Mucosa of rectum (tissue), 2 donors: ENCODE measurements at regions not wholly inside any gene's neighbourhood (a gene's known extent, or its start where the extent isn't known, plus 50 kb on each side); places are given as distances from the start of the nearest gene placed in this dataset.

Source experiments
- H3K27ac ChIP-seq, 2 donors: one replicate each; pipeline ENCODE4 v1.7.0; 2013; ENCODE audit warnings: inconsistent platforms in 2 of 2, low read depth in 2 of 2, low read length in 2 of 2
- H3K27me3 ChIP-seq, 2 donors: one replicate each; pipeline ENCODE4 v1.7.0; 2013; ENCODE audit warnings: low read length in 2 of 2; ENCODE audit not compliant: control insufficient read depth in 2 of 2, insufficient read depth in 2 of 2
- H3K36me3 ChIP-seq, 2 donors: one replicate each; pipeline ENCODE4 v1.7.0; 2013; ENCODE audit warnings: low read length in 2 of 2; ENCODE audit not compliant: control insufficient read depth in 2 of 2, insufficient read depth in 2 of 2
- H3K4me1 ChIP-seq, 2 donors: one replicate each; pipeline ENCODE4 v1.7.0; 2013; ENCODE audit warnings: low read length in 2 of 2, mild to moderate bottlenecking in 1 of 2; ENCODE audit not compliant: control insufficient read depth in 2 of 2, insufficient read depth in 2 of 2
- H3K4me3 ChIP-seq, 2 donors: one replicate each; pipeline ENCODE4 v1.7.0; 2013; ENCODE audit warnings: low read length in 2 of 2
- H3K9ac ChIP-seq, 2 donors: one replicate each; pipeline ENCODE4 v1.7.0; 2013; ENCODE audit warnings: low read length in 2 of 2, low read depth in 1 of 2, mild to moderate bottlenecking in 1 of 2
- H3K9me3 ChIP-seq, 2 donors: one replicate each; pipeline ENCODE4 v1.7.0; 2013; ENCODE audit warnings: low read length in 2 of 2; ENCODE audit not compliant: control insufficient read depth in 2 of 2
- donor health status: healthy.
- donor health status: Normal muscosa, but diverticular disease.

DNA sequence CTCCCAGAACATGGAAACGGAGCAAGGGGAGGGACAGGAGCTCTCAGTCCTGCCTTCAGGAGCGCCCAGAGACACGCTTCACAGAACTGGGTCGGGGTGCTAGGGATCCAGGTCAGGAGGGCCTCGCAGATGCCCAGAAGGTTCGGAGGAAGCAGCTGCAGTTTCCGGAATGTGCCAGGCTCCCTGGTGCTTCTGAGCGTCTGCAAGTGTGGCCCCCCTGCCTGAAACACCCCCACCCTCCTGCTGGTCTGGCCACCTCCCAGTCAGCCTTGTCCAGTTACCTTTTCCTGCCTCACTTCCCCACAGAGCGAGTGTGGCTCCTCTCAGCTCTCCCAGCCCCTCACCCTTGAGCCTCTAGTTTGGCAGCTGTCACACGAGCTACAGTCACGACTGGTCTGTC, 88.3 kb upstream of the TAF1B start:
- H3K4me1 ChIP-seq: peaks cover 16 to 18% of the 10 kb centered on the region in 2 donors
- no peak overlapping the region for H3K27ac ChIP-seq
- H3K36me3 ChIP-seq: no peaks in the 10 kb centered on the region
- H3K9me3 ChIP-seq: no peaks in the 10 kb centered on the region
- H3K4me3 ChIP-seq: no peak overlapping the region
- H3K9ac ChIP-seq: no peak overlapping the region
- H3K27me3 ChIP-seq: peaks cover 9 to 16% of the 10 kb centered on the region in 2 donors

- no peaks in the 10 kb centered on the region for H3K36me3 ChIP-seq
- H3K9ac ChIP-seq: no peak overlapping the region
- peaks cover 9 to 16% of the 10 kb centered on the region in 2 donors for H3K27me3 ChIP-seq
- no peaks in the 10 kb centered on the region for H3K9me3 ChIP-seq
- H3K4me3 ChIP-seq: no peak overlapping the region
- peaks cover 16 to 18% of the 10 kb centered on the region in 2 donors for H3K4me1 ChIP-seq
- no peak overlapping the region for H3K27ac ChIP-seq
Observed at GRCh38 chr2:9755638-9756037, 87.6 kb upstream of the TAF1B start.

- no peaks in the 10 kb centered on the region for H3K9me3 ChIP-seq
- peaks cover 16 to 18% of the 10 kb centered on the region in 2 donors for H3K4me1 ChIP-seq
- H3K36me3 ChIP-seq: no peaks in the 10 kb centered on the region
- no peak overlapping the region for H3K9ac ChIP-seq
- peaks cover 9 to 16% of the 10 kb centered on the region in 2 donors for H3K27me3 ChIP-seq
- H3K27ac ChIP-seq: no peak overlapping the region
- no peak overlapping the region for H3K4me3 ChIP-seq
Observed at GRCh38 chr2:9756692-9757250, 86.5 kb upstream of the TAF1B start.

GRCh38 chr2:9757501-9758264, 85.6 kb upstream of the TAF1B start:
- Histone ChIP-seq H3K4me3 (peak overlapping the region; percentile 31 to 33), H3K27me3 (peaks cover 9 to 16% of the 10 kb centered on the region in 2 donors), H3K9me3 (no peaks in the 10 kb centered on the region), H3K4me1 (peaks cover 16 to 18% of the 10 kb centered on the region in 2 donors), H3K36me3 (no peaks in the 10 kb centered on the region), H3K27ac (no peak overlapping the region), H3K9ac (peak overlapping the region in 1 of 2 donors; percentile 8)

GRCh38 chr2:9758741-9759140, 84.5 kb upstream of the TAF1B start:
- peaks cover 6 to 9% of the 10 kb centered on the region in 2 donors for H3K4me1 ChIP-seq
- no peak overlapping the region for H3K27ac ChIP-seq
- no peak overlapping the region for H3K4me3 ChIP-seq
- no peaks in the 10 kb centered on the region for H3K9me3 ChIP-seq
- no peaks in the 10 kb centered on the region for H3K36me3 ChIP-seq
- H3K27me3 ChIP-seq: peaks cover 9 to 16% of the 10 kb centered on the region in 2 donors
- no peak overlapping the region for H3K9ac ChIP-seq

GRCh38 chr2:9760069-9760901, 83.0 kb upstream of the TAF1B start:
- Histone ChIP-seq H3K27me3 (peaks cover 9 to 12% of the 10 kb centered on the region in 2 donors), H3K4me3 (no peak overlapping the region), H3K4me1 (peaks cover 0 to 2% of the 10 kb centered on the region in 2 donors), H3K9me3 (no peaks in the 10 kb centered on the region), H3K36me3 (no peaks in the 10 kb centered on the region), H3K9ac (no peak overlapping the region), H3K27ac (no peak overlapping the region)

GRCh38 chr2:9760902-9761228, 82.4 kb upstream of the TAF1B start:
- Histone ChIP-seq H3K9me3 (no peaks in the 10 kb centered on the region), H3K4me1 (peaks cover 0 to 2% of the 10 kb centered on the region in 2 donors), H3K4me3 (no peak overlapping the region), H3K27ac (no peak overlapping the region), H3K9ac (no peak overlapping the region), H3K36me3 (no peaks in the 10 kb centered on the region), H3K27me3 (peaks cover 9 to 11% of the 10 kb centered on the region in 2 donors)

DNA sequence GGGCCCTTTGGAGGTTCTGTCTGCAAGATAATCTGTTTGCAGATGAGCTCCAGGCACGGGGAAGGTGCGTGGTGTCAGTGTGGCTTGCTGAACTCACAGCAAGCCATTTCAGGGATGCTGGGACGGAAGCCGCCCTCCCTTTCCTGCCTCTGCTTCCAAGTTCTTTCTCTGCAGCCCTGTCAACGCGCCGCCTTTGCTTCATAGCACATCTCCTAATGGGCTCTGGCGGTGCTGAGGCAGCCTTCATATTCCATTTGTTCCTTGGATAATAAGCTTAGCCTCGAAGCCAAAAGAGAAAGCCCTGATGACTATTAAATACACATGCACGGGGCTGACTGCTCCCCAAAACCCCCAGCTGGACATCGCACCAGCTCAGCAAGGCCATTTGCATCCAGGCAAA, 81.7 kb upstream of the TAF1B start:
- no peak overlapping the region for H3K4me3 ChIP-seq
- H3K27me3 ChIP-seq: peaks cover 7 to 10% of the 10 kb centered on the region in 2 donors
- H3K4me1 ChIP-seq: peaks cover 0 to 2% of the 10 kb centered on the region in 2 donors
- no peaks in the 10 kb centered on the region for H3K9me3 ChIP-seq
- H3K9ac ChIP-seq: no peak overlapping the region
- H3K27ac ChIP-seq: no peak overlapping the region
- H3K36me3 ChIP-seq: no peaks in the 10 kb centered on the region

DNA sequence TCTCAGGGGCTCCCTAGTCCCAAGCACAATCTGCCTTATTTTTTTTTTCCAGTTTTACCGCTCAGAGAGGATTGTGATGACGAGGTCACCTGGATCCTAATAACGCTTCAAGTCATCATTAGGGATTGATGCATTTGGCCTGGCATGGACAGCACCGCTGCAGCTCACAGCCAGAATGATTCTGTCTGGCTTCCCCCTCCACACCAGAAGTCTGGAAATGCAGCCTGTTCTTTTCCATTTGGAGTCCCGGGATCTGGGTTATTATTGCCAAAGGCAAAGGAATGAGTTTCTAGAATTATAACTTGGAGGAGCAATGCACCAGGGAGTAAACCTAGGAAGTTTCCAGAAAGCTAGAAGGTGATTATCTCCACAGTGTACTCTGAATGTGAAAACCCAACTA, 81.1 kb upstream of the TAF1B start:
- Histone ChIP-seq H3K9ac (no peak overlapping the region), H3K4me3 (no peak overlapping the region), H3K27me3 (peaks cover 2 to 6% of the 10 kb centered on the region in 2 donors), H3K36me3 (no peaks in the 10 kb centered on the region), H3K27ac (no peak overlapping the region), H3K4me1 (peaks cover 0 to 2% of the 10 kb centered on the region in 2 donors), H3K9me3 (no peaks in the 10 kb centered on the region)

DNA sequence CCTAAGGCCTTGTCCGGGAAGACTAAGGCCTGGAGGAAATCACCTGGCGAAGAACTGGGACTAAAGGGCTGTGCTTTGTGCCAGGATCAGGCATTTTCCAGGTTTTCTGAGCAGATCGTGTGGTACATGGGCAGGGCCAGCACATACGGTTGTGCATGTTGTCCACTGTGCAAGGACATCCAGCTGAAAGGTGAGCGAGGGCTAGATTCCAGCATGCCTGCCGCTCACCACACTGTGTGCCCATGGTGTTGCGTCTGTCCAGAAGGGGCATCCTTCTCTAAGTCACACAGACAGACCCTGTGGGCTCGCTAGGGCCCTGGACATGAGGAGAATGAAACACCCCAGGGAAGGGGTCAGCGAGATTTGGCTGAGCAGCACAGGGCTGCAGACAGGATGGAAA, 80.3 kb upstream of the TAF1B start:
- H3K36me3 ChIP-seq: no peaks in the 10 kb centered on the region
- no peak overlapping the region for H3K27ac ChIP-seq
- no peaks in the 10 kb centered on the region for H3K4me1 ChIP-seq

More for the DNA sequence above, 80.3 kb upstream of the TAF1B start:
- no peak overlapping the region for H3K4me3 ChIP-seq
- no peak overlapping the region for H3K9ac ChIP-seq
- peaks cover 0 to 3% of the 10 kb centered on the region in 2 donors for H3K27me3 ChIP-seq
- H3K9me3 ChIP-seq: no peaks in the 10 kb centered on the region
